ENCODE measurements at regions not wholly inside any gene's neighbourhood (a gene's known extent, or its start where the extent isn't known, plus 50 kb on each side); places are given as distances from the start of the nearest gene placed in this dataset.

DNA sequence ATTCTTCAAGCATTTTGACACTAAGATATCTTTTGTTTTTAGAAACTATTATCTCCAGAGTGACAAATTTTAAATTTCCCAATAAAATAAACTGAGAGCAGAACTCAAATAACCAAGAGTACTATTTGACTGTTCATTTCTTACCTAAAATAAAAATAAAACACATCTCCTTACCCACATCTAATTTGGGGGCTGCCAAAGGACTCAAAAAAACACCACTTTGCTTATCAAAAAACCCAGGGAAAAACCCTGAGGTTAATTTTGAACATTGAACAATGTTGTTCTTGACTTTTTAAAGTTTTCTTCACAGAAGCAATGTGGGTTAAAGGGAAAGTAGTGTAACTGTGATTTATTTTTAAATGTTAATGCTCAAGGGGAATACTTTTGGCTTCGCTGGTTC is 243.0 kb upstream of the HHIP start:
- CTCF ChIA-PET, result no interaction called here
- Histone ChIP-seq H3K36me3 (ENCODE audit: insufficient read depth, low read length, poor library complexity, severe bottlenecking) (no peaks in the 10 kb centered on the region), H3K9me3 (ENCODE audit: low read depth, low read length, poor library complexity, severe bottlenecking) (no peaks in the 10 kb centered on the region), H3K27me3 (replicated peaks; ENCODE audit: insufficient read depth, low read depth, low read length, poor library complexity) (no peaks in the 10 kb centered on the region), H3K27ac (ENCODE audit: low read depth, low read length, poor library complexity, severe bottlenecking) (no peak overlapping the region), H3K4me1 (ENCODE audit: insufficient read depth, low read length, poor library complexity, severe bottlenecking) (no peaks in the 10 kb centered on the region), H3K4me3 (ENCODE audit: low read depth, low read length, poor library complexity, severe bottlenecking) (no peak overlapping the region)
- TF ChIP-seq, protein P1, sequence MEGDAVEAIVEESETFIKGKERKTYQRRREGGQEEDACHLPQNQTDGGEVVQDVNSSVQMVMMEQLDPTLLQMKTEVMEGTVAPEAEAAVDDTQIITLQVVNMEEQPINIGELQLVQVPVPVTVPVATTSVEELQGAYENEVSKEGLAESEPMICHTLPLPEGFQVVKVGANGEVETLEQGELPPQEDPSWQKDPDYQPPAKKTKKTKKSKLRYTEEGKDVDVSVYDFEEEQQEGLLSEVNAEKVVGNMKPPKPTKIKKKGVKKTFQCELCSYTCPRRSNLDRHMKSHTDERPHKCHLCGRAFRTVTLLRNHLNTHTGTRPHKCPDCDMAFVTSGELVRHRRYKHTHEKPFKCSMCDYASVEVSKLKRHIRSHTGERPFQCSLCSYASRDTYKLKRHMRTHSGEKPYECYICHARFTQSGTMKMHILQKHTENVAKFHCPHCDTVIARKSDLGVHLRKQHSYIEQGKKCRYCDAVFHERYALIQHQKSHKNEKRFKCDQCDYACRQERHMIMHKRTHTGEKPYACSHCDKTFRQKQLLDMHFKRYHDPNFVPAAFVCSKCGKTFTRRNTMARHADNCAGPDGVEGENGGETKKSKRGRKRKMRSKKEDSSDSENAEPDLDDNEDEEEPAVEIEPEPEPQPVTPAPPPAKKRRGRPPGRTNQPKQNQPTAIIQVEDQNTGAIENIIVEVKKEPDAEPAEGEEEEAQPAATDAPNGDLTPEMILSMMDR (conservative IDR thresholded peaks at IDR 0.05; ENCODE audit: low read depth, low read length), result no peak
- TF ChIP-seq EZH2 (IDR thresholded peaks at IDR 0.05; ENCODE audit: borderline replicate concordance, low read depth, low read length, poor library complexity, severe bottlenecking), result no peak
- intact Hi-C loops (cut with micrococcal nuclease; ENCODE audit: unreplicated experiment), result no loop called here
- POLR2A ChIA-PET (ENCODE audit: low non-redundant PET), result no interaction called here
- BruUV-seq (replicated peaks), result no TSS peak
- DNase-seq (ENCODE audit: low spot score), result no peak

DNA sequence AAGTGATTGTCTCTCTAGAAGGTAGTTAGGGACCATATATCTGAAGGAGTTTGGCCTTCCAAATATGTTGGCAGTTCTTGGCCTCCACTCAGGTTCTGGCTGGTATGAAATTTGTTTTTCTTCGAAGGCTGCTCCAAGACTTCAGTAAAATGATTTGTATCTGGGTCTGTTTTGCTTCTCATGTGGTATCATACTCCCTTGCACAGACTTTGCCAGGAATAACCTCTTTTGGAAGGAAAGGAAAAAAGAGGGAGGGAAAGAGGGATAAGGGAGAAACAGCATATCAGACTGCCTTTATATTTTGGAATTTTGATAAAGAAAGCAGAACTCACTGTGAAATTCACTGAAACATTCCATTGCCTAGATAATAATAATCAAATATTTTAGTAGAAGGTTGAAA is 242.1 kb upstream of the HHIP start:
- POLR2A ChIA-PET (ENCODE audit: low non-redundant PET), result no interaction called here
- intact Hi-C loops (cut with micrococcal nuclease; ENCODE audit: unreplicated experiment), result no loop called here

DNA sequence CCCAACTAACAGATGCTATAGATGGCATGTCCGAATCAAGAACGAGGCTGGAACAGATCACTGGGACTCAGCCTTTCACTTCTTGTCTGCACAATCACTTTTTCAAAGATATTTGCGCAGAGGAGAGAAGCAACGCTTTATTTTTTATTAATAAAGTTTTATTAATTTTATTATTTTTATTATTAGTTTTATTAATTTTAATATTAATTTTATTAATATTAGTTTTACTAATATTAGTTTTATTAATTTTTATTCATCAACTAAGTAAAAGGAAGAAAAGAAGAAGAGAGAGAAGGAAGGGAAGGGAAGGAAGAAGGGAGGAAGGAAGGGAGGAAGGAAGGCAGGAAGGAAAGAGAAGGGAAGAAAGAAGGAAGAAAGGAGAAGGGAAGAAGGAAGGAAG is 236.4 kb upstream of the HHIP start:
- no peak for DNase-seq (ENCODE audit: low spot score)
- CTCF ChIA-PET, result no interaction called here
- Histone ChIP-seq H3K4me1 (ENCODE audit: insufficient read depth, low read length, poor library complexity, severe bottlenecking) (no peaks in the 10 kb centered on the region), H3K36me3 (ENCODE audit: insufficient read depth, low read length, poor library complexity, severe bottlenecking) (no peaks in the 10 kb centered on the region), H3K27ac (ENCODE audit: low read depth, low read length, poor library complexity, severe bottlenecking) (no peak overlapping the region), H3K4me3 (ENCODE audit: low read depth, low read length, poor library complexity, severe bottlenecking) (no peak overlapping the region), H3K27me3 (replicated peaks; ENCODE audit: insufficient read depth, low read depth, low read length, poor library complexity) (no peaks in the 10 kb centered on the region), H3K9me3 (ENCODE audit: low read depth, low read length, poor library complexity, severe bottlenecking) (no peaks in the 10 kb centered on the region)
- intact Hi-C loops (cut with micrococcal nuclease; ENCODE audit: unreplicated experiment), result no loop called here
- no TSS peak for BruUV-seq (replicated peaks)
- TF ChIP-seq EZH2 (IDR thresholded peaks at IDR 0.05; ENCODE audit: borderline replicate concordance, low read depth, low read length, poor library complexity, severe bottlenecking), result no peak
- TF ChIP-seq, protein P1 (conservative IDR thresholded peaks at IDR 0.05; ENCODE audit: low read depth, low read length), result no peak
- POLR2A ChIA-PET (ENCODE audit: low non-redundant PET), result no interaction called here

More for the DNA sequence above, 242.1 kb upstream of the HHIP start:
- TF ChIP-seq, protein P1 (conservative IDR thresholded peaks at IDR 0.05; ENCODE audit: low read depth, low read length), result no peak
- TF ChIP-seq EZH2 (IDR thresholded peaks at IDR 0.05; ENCODE audit: borderline replicate concordance, low read depth, low read length, poor library complexity, severe bottlenecking), result no peak
- Histone ChIP-seq H3K27ac (ENCODE audit: low read depth, low read length, poor library complexity, severe bottlenecking) (no peak overlapping the region), H3K36me3 (ENCODE audit: insufficient read depth, low read length, poor library complexity, severe bottlenecking) (no peaks in the 10 kb centered on the region), H3K27me3 (replicated peaks; ENCODE audit: insufficient read depth, low read depth, low read length, poor library complexity) (no peaks in the 10 kb centered on the region), H3K4me1 (ENCODE audit: insufficient read depth, low read length, poor library complexity, severe bottlenecking) (no peaks in the 10 kb centered on the region), H3K9me3 (ENCODE audit: low read depth, low read length, poor library complexity, severe bottlenecking) (no peaks in the 10 kb centered on the region), H3K4me3 (ENCODE audit: low read depth, low read length, poor library complexity, severe bottlenecking) (no peak overlapping the region)
- CTCF ChIA-PET, result no interaction called here
- no TSS peak for BruUV-seq (replicated peaks)
- no peak for DNase-seq (ENCODE audit: low spot score)
